ENCODE measurements at regions not wholly inside any gene's neighbourhood (a gene's known extent, or its start where the extent isn't known, plus 50 kb on each side); places are given as distances from the start of the nearest gene placed in this dataset.

GRCh38 chr12:3933819-3934192, 60.6 kb upstream of the PARP11 start:
- TF ChIP-seq CTCF (conservative IDR thresholded peaks at IDR 0.05; ENCODE audit: low read depth, low read length) (no peak), EZH2 (IDR thresholded peaks at IDR 0.05; ENCODE audit: borderline replicate concordance, low read depth, low read length, poor library complexity, severe bottlenecking) (no peak)

Data from A673 (cell line).